ENCODE measurements at regions not wholly inside any gene's neighbourhood (a gene's known extent, or its start where the extent isn't known, plus 50 kb on each side); places are given as distances from the start of the nearest gene placed in this dataset.
"Not testable (repeated sequence)": the region's sequence is repeated elsewhere in the genome, so short reads cannot be mapped to it uniquely, and the experiment has no call there.

- no peak for DNase-seq
These were observed 490.6 kb downstream of the IRS1 start for GRCh38 chr2:226308986-226309385.

GRCh38 chr2:226308323-226308680 is 491.3 kb downstream of the IRS1 start:
- DNase-seq: no peak

- no peak for DNase-seq
These were observed 491.9 kb downstream of the IRS1 start for GRCh38 chr2:226307487-226308322.

GRCh38 chr2:226306969-226307368 is 492.7 kb downstream of the IRS1 start:
- DNase-seq: no peak

GRCh38 chr2:226304308-226304707 is 495.3 kb downstream of the IRS1 start:
- DNase-seq: no peak

- DNase-seq: no peak
These were observed 495.9 kb downstream of the IRS1 start for GRCh38 chr2:226303707-226304106.

- no peak for DNase-seq
These were observed 499.3 kb downstream of the IRS1 start for GRCh38 chr2:226300196-226300886.

GRCh38 chr2:226299771-226300170 is 499.8 kb downstream of the IRS1 start:
- DNase-seq: no peak

- no peak for DNase-seq
These were observed 503.9 kb downstream of the IRS1 start for GRCh38 chr2:226295681-226296080.

- DNase-seq: no peak
These were observed 504.5 kb downstream of the IRS1 start for GRCh38 chr2:226295123-226295522.

GRCh38 chr2:226291281-226291680 is 508.3 kb downstream of the IRS1 start:
- not testable (repeated sequence) for DNase-seq

GRCh38 chr2:226286916-226287315 is 512.7 kb downstream of the IRS1 start:
- no peak for DNase-seq

- DNase-seq: no peak
These were observed 515.8 kb downstream of the IRS1 start for GRCh38 chr2:226283796-226284195.

- no peak for DNase-seq
These were observed 517.5 kb downstream of the IRS1 start for GRCh38 chr2:226282151-226282550.

- DNase-seq: not testable (repeated sequence)
These were observed 519.5 kb downstream of the IRS1 start for GRCh38 chr2:226280136-226280535.

GRCh38 chr2:226275215-226275614 is 524.4 kb downstream of the IRS1 start:
- no peak for DNase-seq

- no peak for DNase-seq
These were observed 525.5 kb downstream of the IRS1 start for GRCh38 chr2:226274143-226274542.

- DNase-seq: no peak
These were observed 526.2 kb downstream of the IRS1 start for GRCh38 chr2:226273440-226273839.

- no peak for DNase-seq
These were observed 527.2 kb downstream of the IRS1 start for GRCh38 chr2:226272435-226272834.

GRCh38 chr2:226270285-226271058 is 529.1 kb downstream of the IRS1 start:
- DNase-seq: no peak

- DNase-seq: no peak
These were observed 531.9 kb downstream of the IRS1 start for GRCh38 chr2:226267516-226268289.

- DNase-seq: no peak
These were observed 542.8 kb downstream of the IRS1 start for GRCh38 chr2:226256709-226257376.
